LNCAP (cell line): ENCODE measurements at regions not wholly inside any gene's neighbourhood (a gene's known extent, or its start where the extent isn't known, plus 50 kb on each side); places are given as distances from the start of the nearest gene placed in this dataset.

ENCODE experiments used
- CTCF ChIP-seq: fragments of 450-650 bp; IDR thresholded peaks from 2 replicates; pipeline ENCODE4 v1.5.1; 2017; ENCODE audit warnings: mild to moderate bottlenecking

- TF ChIP-seq CTCF = no peak
These were observed 137.7 kb upstream of the TRHDE start for GRCh38 chr12:72134246-72135020.

GRCh38 chr12:72135021-72135301 lies 137.2 kb upstream of the TRHDE start:
- TF ChIP-seq CTCF = no peak

GRCh38 chr12:72136792-72137191 lies 135.4 kb upstream of the TRHDE start:
- TF ChIP-seq CTCF = no peak

GRCh38 chr12:72139411-72139810 lies 132.8 kb upstream of the TRHDE start:
- TF ChIP-seq CTCF = no peak

GRCh38 chr12:72141381-72141780 lies 130.8 kb upstream of the TRHDE start:
- TF ChIP-seq CTCF = 0 out of 2 replicates have a peak, but pooled peaks have one; percentile 24

- no peak for TF ChIP-seq CTCF
These were observed 127.6 kb upstream of the TRHDE start for GRCh38 chr12:72144553-72144952.

- TF ChIP-seq CTCF = no peak
These were observed 125.7 kb upstream of the TRHDE start for GRCh38 chr12:72146495-72146894.

- no peak for TF ChIP-seq CTCF
These were observed 123.5 kb upstream of the TRHDE start for GRCh38 chr12:72148709-72149108.
